RWPE1 (cell line): ENCODE measurements at regions not wholly inside any gene's neighbourhood (a gene's known extent, or its start where the extent isn't known, plus 50 kb on each side); places are given as distances from the start of the nearest gene placed in this dataset.

Source experiments
- CTCF ChIA-PET: fragments of 350-600 bp; sonication (Branson Sonifier 250); formaldehyde crosslinking; extraction: SDS; loops from one replicate; lab custom pipeline; 2021; lab: Yijun Ruan, JAX
- POLR2A ChIA-PET: fragments of 400-600 bp; formaldehyde crosslinking; extraction: SDS; loops from one replicate; lab custom pipeline; 2020; ENCODE audit warnings: antibody characterized with exemption; ENCODE audit not compliant: low non-redundant PET; lab: Yijun Ruan, JAX
- DNase-seq: peaks from one replicate; pipeline ENCODE4 v3.0.0; 2012; ENCODE audit warnings: low spot score
- H3K27ac ChIP-seq: fragments of 450-650 bp; 2 replicates; pipeline ENCODE4 v1.5.1; 2017
- TF ChIP-seq, protein P1 (sequence below): fragments of 450-650 bp; conservative IDR thresholded peaks from 2 replicates; pipeline ENCODE4 v1.5.1; 2017; ENCODE audit warnings: low read depth, mild to moderate bottlenecking

DNA sequence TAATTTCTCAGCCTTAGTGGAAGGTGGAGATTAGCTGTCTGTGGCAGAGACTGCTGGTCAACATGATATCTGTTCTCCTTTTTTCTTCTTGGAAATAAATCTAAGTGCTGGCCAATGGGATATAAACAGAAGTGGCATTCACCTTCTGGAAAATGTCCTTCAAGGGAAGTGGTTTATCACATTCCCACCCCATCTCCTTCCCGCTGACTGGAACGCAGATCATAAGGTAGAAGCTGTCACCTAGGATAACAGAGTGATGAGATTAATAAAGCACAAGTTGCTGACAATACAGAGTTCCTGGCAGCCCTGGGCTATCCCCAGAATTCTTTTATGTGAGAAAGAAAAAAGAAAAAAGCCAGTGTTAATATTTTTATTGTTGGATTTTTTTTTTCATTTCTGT is 109.7 kb upstream of the OSMR start:
- H3K27ac ChIP-seq, result no peak overlapping the region
- CTCF ChIA-PET, result no interaction called here
- DNase-seq, result no peak
- TF ChIP-seq, protein P1, sequence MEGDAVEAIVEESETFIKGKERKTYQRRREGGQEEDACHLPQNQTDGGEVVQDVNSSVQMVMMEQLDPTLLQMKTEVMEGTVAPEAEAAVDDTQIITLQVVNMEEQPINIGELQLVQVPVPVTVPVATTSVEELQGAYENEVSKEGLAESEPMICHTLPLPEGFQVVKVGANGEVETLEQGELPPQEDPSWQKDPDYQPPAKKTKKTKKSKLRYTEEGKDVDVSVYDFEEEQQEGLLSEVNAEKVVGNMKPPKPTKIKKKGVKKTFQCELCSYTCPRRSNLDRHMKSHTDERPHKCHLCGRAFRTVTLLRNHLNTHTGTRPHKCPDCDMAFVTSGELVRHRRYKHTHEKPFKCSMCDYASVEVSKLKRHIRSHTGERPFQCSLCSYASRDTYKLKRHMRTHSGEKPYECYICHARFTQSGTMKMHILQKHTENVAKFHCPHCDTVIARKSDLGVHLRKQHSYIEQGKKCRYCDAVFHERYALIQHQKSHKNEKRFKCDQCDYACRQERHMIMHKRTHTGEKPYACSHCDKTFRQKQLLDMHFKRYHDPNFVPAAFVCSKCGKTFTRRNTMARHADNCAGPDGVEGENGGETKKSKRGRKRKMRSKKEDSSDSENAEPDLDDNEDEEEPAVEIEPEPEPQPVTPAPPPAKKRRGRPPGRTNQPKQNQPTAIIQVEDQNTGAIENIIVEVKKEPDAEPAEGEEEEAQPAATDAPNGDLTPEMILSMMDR, result no peak
- POLR2A ChIA-PET, result no interaction called here

DNA sequence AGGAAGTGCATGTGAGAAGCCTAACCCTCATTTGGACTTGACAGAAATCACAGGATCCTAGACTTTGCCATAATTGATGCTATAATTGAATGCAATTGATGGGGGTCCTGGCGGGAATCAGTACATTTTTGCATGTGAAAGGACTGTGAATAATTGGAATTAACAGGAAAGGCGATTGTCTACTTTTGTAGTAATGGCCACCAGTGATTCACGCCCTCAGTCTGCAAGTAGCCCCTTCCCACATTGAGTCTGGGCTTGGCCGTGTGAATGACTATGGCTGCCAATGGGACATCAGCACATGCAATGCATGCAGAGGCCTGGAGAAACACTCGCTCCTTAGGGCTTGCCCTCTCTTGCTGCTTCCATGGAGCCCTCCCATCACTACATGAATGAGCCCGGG is 107.8 kb upstream of the OSMR start:
- TF ChIP-seq, protein P1, result no peak
- POLR2A ChIA-PET, result no interaction called here
- DNase-seq, result no peak
- CTCF ChIA-PET, result no interaction called here
- no peak overlapping the region for H3K27ac ChIP-seq

- DNase-seq, result peak; percentile 35
- ChIA-PET CTCF (no interaction called here), POLR2A (no interaction called here)
- no peak overlapping the region for H3K27ac ChIP-seq
- TF ChIP-seq, protein P1, result no peak
Observed at GRCh38 chr5:38739011-38739704, 106.7 kb upstream of the OSMR start.

DNA sequence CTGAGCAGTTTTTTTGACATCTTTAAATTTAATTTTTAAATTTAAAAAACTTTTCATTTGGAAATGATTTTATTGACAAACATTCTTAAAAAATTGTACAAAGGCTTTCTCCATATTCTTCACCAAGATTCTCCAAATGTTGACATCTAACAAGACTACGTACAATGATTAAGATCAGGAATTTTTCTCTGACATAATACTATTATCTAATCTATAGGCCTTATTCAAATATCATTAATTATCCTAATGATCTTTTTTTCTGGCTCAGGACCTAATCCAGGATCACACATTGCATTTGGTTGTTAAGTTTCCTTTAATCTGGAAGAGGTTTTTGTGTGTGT is 106.1 kb upstream of the OSMR start:
- POLR2A ChIA-PET, result no interaction called here
- TF ChIP-seq, protein P1, result no peak
- no peak for DNase-seq

DNA sequence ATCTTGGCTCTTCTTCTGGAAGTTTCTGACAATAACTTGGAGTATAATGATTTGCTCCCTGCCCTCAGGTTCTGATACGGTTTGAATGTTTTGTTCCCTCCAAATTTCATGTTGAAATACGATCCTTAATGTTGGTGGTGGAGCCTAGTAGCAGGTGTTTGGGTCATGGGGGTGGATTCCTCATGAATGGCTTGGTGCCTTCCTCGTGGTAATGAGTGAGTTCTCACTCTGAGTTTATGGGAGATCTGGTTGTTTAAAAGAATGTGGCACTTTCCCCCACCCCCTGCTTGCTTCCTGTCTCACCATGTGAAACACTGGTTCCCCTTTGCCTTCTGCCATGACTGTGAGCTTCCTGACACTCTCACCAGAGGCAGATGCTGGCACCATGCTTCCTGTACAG is 103.0 kb upstream of the OSMR start:
- TF ChIP-seq, protein P1, result no peak
- POLR2A ChIA-PET, result no interaction called here
- no peak for DNase-seq
- H3K27ac ChIP-seq, result no peak overlapping the region
- CTCF ChIA-PET, result no interaction called here

More for the DNA sequence above, 106.1 kb upstream of the OSMR start:
- CTCF ChIA-PET, result no interaction called here
- H3K27ac ChIP-seq, result no peak overlapping the region

DNA sequence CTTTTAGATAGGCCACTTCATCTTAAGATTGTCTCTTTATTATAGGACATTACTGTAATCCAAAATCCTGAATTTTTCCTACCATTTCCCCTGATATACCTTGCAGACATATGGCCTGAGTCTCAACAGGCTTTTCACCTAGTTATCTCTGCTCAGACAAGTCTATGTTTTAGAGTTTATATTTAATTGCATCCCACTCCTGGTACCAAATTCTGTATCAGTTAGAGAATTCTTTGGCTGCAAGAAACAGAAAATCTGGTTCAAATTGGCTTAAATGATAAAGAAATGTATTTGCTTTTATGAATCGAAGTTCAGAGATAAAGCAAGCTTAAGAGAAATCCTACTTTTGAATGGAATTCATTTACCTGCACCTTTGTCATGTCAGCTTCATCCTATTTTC is 102.2 kb upstream of the OSMR start:
- DNase-seq, result no peak
- H3K27ac ChIP-seq, result no peak overlapping the region
- TF ChIP-seq, protein P1, result no peak
- POLR2A ChIA-PET, result no interaction called here
- CTCF ChIA-PET, result no interaction called here
